ENCODE measurements at regions not wholly inside any gene's neighbourhood (a gene's known extent, or its start where the extent isn't known, plus 50 kb on each side); places are given as distances from the start of the nearest gene placed in this dataset.
"Not testable (repeated sequence)": the region's sequence is repeated elsewhere in the genome, so short reads cannot be mapped to it uniquely, and the experiment has no call there.

GRCh38 chr9:78097541-78097940 lies 65.9 kb upstream of the GNAQ start:
- Mint-ChIP-seq H3K36me3 (ENCODE audit: unreplicated experiment) (no peaks in the 10 kb centered on the region), H3K4me1 (ENCODE audit: unreplicated experiment) (no peaks in the 10 kb centered on the region), H3K9me3 (ENCODE audit: unreplicated experiment) (no peaks in the 10 kb centered on the region), H3K27me3 (ENCODE audit: unreplicated experiment) (peaks cover 27% of the 10 kb centered on the region), H3K4me3 (ENCODE audit: unreplicated experiment) (no peak overlapping the region), H3K27ac (ENCODE audit: unreplicated experiment) (no peak overlapping the region)
- no peak for TF ChIP-seq CTCF (IDR thresholded peaks at IDR 0.05)
- no peak for DNase-seq (ENCODE audit: extremely low spot score, unreplicated experiment)

- H3K36me3 Mint-ChIP-seq (ENCODE audit: unreplicated experiment), result no peaks in the 10 kb centered on the region
- H3K4me1 Mint-ChIP-seq (ENCODE audit: unreplicated experiment), result no peaks in the 10 kb centered on the region
- no peak overlapping the region for H3K27ac Mint-ChIP-seq (ENCODE audit: unreplicated experiment)
- no peak overlapping the region for H3K4me3 Mint-ChIP-seq (ENCODE audit: unreplicated experiment)
- TF ChIP-seq CTCF (IDR thresholded peaks at IDR 0.05), result no peak
- H3K27me3 Mint-ChIP-seq (ENCODE audit: unreplicated experiment), result peaks cover 17% of the 10 kb centered on the region
- DNase-seq (ENCODE audit: extremely low spot score, unreplicated experiment), result no peak
- peaks cover 6% of the 10 kb centered on the region for H3K9me3 Mint-ChIP-seq (ENCODE audit: unreplicated experiment)
These were observed 60.1 kb upstream of the GNAQ start for GRCh38 chr9:78091731-78092130.

GRCh38 chr9:78089111-78089510 lies 57.5 kb upstream of the GNAQ start:
- Mint-ChIP-seq H3K36me3 (ENCODE audit: unreplicated experiment) (no peaks in the 10 kb centered on the region), H3K27me3 (ENCODE audit: unreplicated experiment) (peaks cover 28% of the 10 kb centered on the region), H3K27ac (ENCODE audit: unreplicated experiment) (no peak overlapping the region), H3K4me1 (ENCODE audit: unreplicated experiment) (no peaks in the 10 kb centered on the region), H3K4me3 (ENCODE audit: unreplicated experiment) (no peak overlapping the region), H3K9me3 (ENCODE audit: unreplicated experiment) (peaks cover 6% of the 10 kb centered on the region)
- TF ChIP-seq CTCF (IDR thresholded peaks at IDR 0.05), result no peak
- no peak for DNase-seq (ENCODE audit: extremely low spot score, unreplicated experiment)

GRCh38 chr9:78088190-78088589 lies 56.6 kb upstream of the GNAQ start:
- not testable (repeated sequence) for H3K4me3 Mint-ChIP-seq (ENCODE audit: unreplicated experiment); H3K9me3 Mint-ChIP-seq (ENCODE audit: unreplicated experiment); DNase-seq (ENCODE audit: extremely low spot score, unreplicated experiment); H3K4me1 Mint-ChIP-seq (ENCODE audit: unreplicated experiment); H3K36me3 Mint-ChIP-seq (ENCODE audit: unreplicated experiment); H3K27ac Mint-ChIP-seq (ENCODE audit: unreplicated experiment)
- H3K27me3 Mint-ChIP-seq (ENCODE audit: unreplicated experiment), result peaks cover 28% of the 10 kb centered on the region
